H1 (cell line): ENCODE measurements at regions not wholly inside any gene's neighbourhood (a gene's known extent, or its start where the extent isn't known, plus 50 kb on each side); places are given as distances from the start of the nearest gene placed in this dataset.

ENCODE experiments used
- CTCF ChIA-PET: fragments of 300-600 bp; sonication (Branson Sonifier 250); formaldehyde crosslinking; loops from one replicate; lab custom pipeline; 2021; ENCODE audit not compliant: partially characterized antibody; lab: Charles Lee
- POLR2A ChIA-PET: fragments of 300-600 bp; sonication (Branson Sonifier 250); formaldehyde crosslinking; loops from one replicate; lab custom pipeline; 2021; ENCODE audit warnings: inconsistent platforms; ENCODE audit not compliant: partially characterized antibody; lab: Charles Lee
- DNase-seq, 2 experiments: peaks; one replicate each; pipeline versions ENCODE4 v3.0.0 to v3.0.0-alpha.2; 2010 to 2022; ENCODE audit warnings: low spot score in 2 of 2, low read depth in 1 of 2, mixed read lengths in 1 of 2
- FAIRE-seq: peaks from 2 replicates; lab custom pipeline; 2011; peaks lifted over from hg19 to GRCh38; lab: Jason Lieb, UNC
- H2AFZ ChIP-seq: 2 replicates; pipeline ENCODE4 v1.8.1; 2012; ENCODE audit warnings: low read length, inconsistent platforms
- H2AK5ac ChIP-seq: 2 replicates; pipeline ENCODE4 v1.6.1; 2013; ENCODE audit warnings: low read depth, low read length
- H2BK120ac ChIP-seq: replicated peaks from 2 replicates; pipeline ENCODE3; 2013; ENCODE audit warnings: low read depth, low read length, inconsistent platforms
- H2BK12ac ChIP-seq: 2 replicates; pipeline ENCODE4 v1.6.1; 2013; ENCODE audit warnings: low read depth, low read length
- H2BK15ac ChIP-seq: 2 replicates; pipeline ENCODE4 v1.6.1; 2013; ENCODE audit warnings: low read length
- H2BK20ac ChIP-seq: 2 replicates; pipeline ENCODE4 v1.6.1; 2013; ENCODE audit warnings: low read length
- H2BK5ac ChIP-seq: 2 replicates; pipeline ENCODE4 v1.6.1; 2013; ENCODE audit warnings: low read depth, low read length
- H3K14ac ChIP-seq: 2 replicates; pipeline ENCODE4 v1.6.1; 2013; ENCODE audit warnings: inconsistent platforms; ENCODE audit not compliant: insufficient read length
- H3K18ac ChIP-seq: 2 replicates; pipeline ENCODE4 v1.6.1; 2013; ENCODE audit warnings: low read length; ENCODE audit errors: extremely low read depth
- H3K23ac ChIP-seq: 2 replicates; pipeline ENCODE4 v1.6.1; 2013; ENCODE audit warnings: inconsistent platforms; ENCODE audit not compliant: insufficient read length
- H3K23me2 ChIP-seq: 2 replicates; pipeline ENCODE4 v1.6.1; 2013; ENCODE audit warnings: low read depth, low read length
- H3K27ac ChIP-seq: 2 replicates; pipeline ENCODE4 v1.6.1; 2011; ENCODE audit warnings: low read depth, low read length, inconsistent platforms
- H3K27me3 ChIP-seq, 4 experiments: replicated peaks in 1 of 4; 1 replicate in 1 of 4; 2 replicates in 3 of 4; pipeline versions ENCODE4 v1.6.1 to v1.8.1; 2011 to 2013; ENCODE audit warnings: low read length in 3 of 4, mild to moderate bottlenecking in 3 of 4, inconsistent platforms in 2 of 4, mixed read lengths in 2 of 4, moderate library complexity in 1 of 4; ENCODE audit not compliant: control insufficient read depth in 3 of 4, insufficient read depth in 3 of 4; ENCODE audit errors: extremely low read depth in 1 of 4
- H3K36me3 ChIP-seq, 4 experiments: 2 replicates each; pipeline versions ENCODE4 v1.6.1 to v1.8.1; 2011 to 2013; ENCODE audit warnings: mild to moderate bottlenecking in 4 of 4, low read length in 3 of 4, moderate library complexity in 2 of 4, control low read depth in 1 of 4, inconsistent platforms in 1 of 4; ENCODE audit not compliant: insufficient read depth in 4 of 4, control insufficient read depth in 2 of 4
- H3K4ac ChIP-seq: replicated peaks from 2 replicates; pipeline ENCODE3; 2013; ENCODE audit warnings: low read length, low read depth, mixed read lengths, inconsistent platforms; ENCODE audit not compliant: insufficient read length
- H3K4me1 ChIP-seq, 4 experiments: replicated peaks in 1 of 4; 1 replicate in 1 of 4; 2 replicates in 3 of 4; pipeline versions ENCODE4 v1.6.1 to v1.8.1; 2011 to 2013; ENCODE audit warnings: low read length in 3 of 4, inconsistent platforms in 2 of 4, mixed read lengths in 1 of 4; ENCODE audit not compliant: insufficient read depth in 4 of 4, control insufficient read depth in 3 of 4
- H3K4me2 ChIP-seq, 2 experiments: 2 replicates each; pipeline versions ENCODE4 v1.6.1 to v1.8.1; 2011 to 2013; ENCODE audit warnings: low read depth in 2 of 2, low read length in 2 of 2, control low read depth in 1 of 2, inconsistent platforms in 1 of 2, mild to moderate bottlenecking in 1 of 2; ENCODE audit not compliant: insufficient read depth in 1 of 2
- H3K4me3 ChIP-seq, 4 experiments: fragments of 200-600, 300-600 bp in 1 of 4; sonication (generic), shearing (Covaris generic), sonication (Bioruptor Twin) in 1 of 4; 2 replicates each; pipeline versions ENCODE4 v1.5.1 to v1.8.1; 2011 to 2016; ENCODE audit warnings: low read length in 4 of 4, low read depth in 3 of 4, control low read depth in 2 of 4, inconsistent platforms in 2 of 4, mild to moderate bottlenecking in 2 of 4, mixed read lengths in 1 of 4, moderate library complexity in 1 of 4; ENCODE audit not compliant: insufficient read depth in 2 of 4; ENCODE audit errors: extremely low read depth in 1 of 4
- H3K56ac ChIP-seq: replicated peaks from 2 replicates; pipeline ENCODE3; 2013; ENCODE audit warnings: low read depth, mild to moderate bottlenecking, mixed read lengths, low read length, inconsistent platforms; ENCODE audit not compliant: insufficient read length
- H3K79me1 ChIP-seq: 2 replicates; pipeline ENCODE4 v1.6.1; 2013; ENCODE audit warnings: low read depth, low read length, control low read depth
- H3K79me2 ChIP-seq, 2 experiments: 2 replicates each; pipeline versions ENCODE4 v1.6.1 to v1.8.1; 2012 to 2013; ENCODE audit warnings: low read length in 2 of 2, mild to moderate bottlenecking in 2 of 2, inconsistent platforms in 1 of 2; ENCODE audit not compliant: insufficient read depth in 2 of 2, control insufficient read depth in 1 of 2
- H3K9ac ChIP-seq, 4 experiments: replicated peaks in 1 of 4; 1 replicate in 1 of 4; 2 replicates in 3 of 4; pipeline versions ENCODE4 v1.6.1 to v1.8.1; 2011 to 2013; ENCODE audit warnings: low read depth in 3 of 4, low read length in 3 of 4, control low read depth in 2 of 4, mild to moderate bottlenecking in 2 of 4, moderate library complexity in 2 of 4, inconsistent platforms in 1 of 4; ENCODE audit errors: extremely low read depth in 1 of 4
- H3K9me3 ChIP-seq, 2 experiments: 2 replicates each; pipeline versions ENCODE4 v1.6.1 to v1.8.1; 2012 to 2013; ENCODE audit warnings: mild to moderate bottlenecking in 2 of 2, moderate library complexity in 2 of 2, control low read depth in 1 of 2, inconsistent platforms in 1 of 2, low read depth in 1 of 2, low read length in 1 of 2, mixed read lengths in 1 of 2; ENCODE audit not compliant: insufficient read depth in 2 of 2
- H4K20me1 ChIP-seq, 2 experiments: replicated peaks in 1 of 2; 2 replicates each; pipeline versions ENCODE3 to v1.8.1; 2011 to 2013; ENCODE audit warnings: inconsistent platforms in 2 of 2, low read length in 2 of 2, mild to moderate bottlenecking in 1 of 2; ENCODE audit not compliant: insufficient read depth in 2 of 2, control insufficient read depth in 1 of 2
- H4K5ac ChIP-seq: 2 replicates; pipeline ENCODE4 v1.6.1; 2013; ENCODE audit warnings: low read length, low read depth, mixed read lengths, inconsistent platforms; ENCODE audit not compliant: insufficient read length
- H4K8ac ChIP-seq: 2 replicates; pipeline ENCODE4 v1.8.0; 2013; ENCODE audit warnings: mild to moderate bottlenecking, moderate library complexity, low read length, inconsistent platforms; ENCODE audit not compliant: insufficient read depth; ENCODE audit errors: extremely low read depth
- H4K91ac ChIP-seq: replicated peaks from 2 replicates; pipeline ENCODE3; 2013; ENCODE audit warnings: low read length, mixed read lengths, inconsistent platforms; ENCODE audit not compliant: insufficient read length
- FOSL1 ChIP-seq: IDR thresholded peaks from 2 replicates; pipeline ENCODE4 v1.6.1; 2011; ENCODE audit warnings: mild to moderate bottlenecking, low read depth, low read length, moderate library complexity; ENCODE audit not compliant: insufficient read depth
- POLR2A ChIP-seq, 2 experiments: IDR thresholded peaks; 1 replicate in 1 of 2; 2 replicates in 1 of 2; pipeline ENCODE4 v1.6.1; 2011; ENCODE audit warnings: low read depth in 2 of 2, low read length in 2 of 2, mild to moderate bottlenecking in 2 of 2; ENCODE audit errors: control extremely low read depth in 1 of 2
- WGBS, 2 experiments: shearing (Covaris generic) in 1 of 2; methylation state at CpG; one replicate each; pipeline versions ENCODE4 v1.1.6 to v1.1.7; 2013 to 2015; ENCODE audit warnings: low lambda C conversion rate in 2 of 2, mixed read lengths in 2 of 2, inconsistent platforms in 1 of 2, low coverage in 1 of 2, missing lambda C conversion rate in 1 of 2; ENCODE audit not compliant: insufficient replicate concordance in 2 of 2, insufficient coverage in 1 of 2, insufficient read length in 1 of 2; ENCODE audit errors: extremely low coverage in 1 of 2, missing lambda C conversion rate in 1 of 2; 5-methylcytosine and 5-hydroxymethylcytosine counted together

GRCh38 chr2:123915380-123915779, 109.7 kb upstream of the CNTNAP5 start (continued):
- no peak for TF ChIP-seq FOSL1

- TF ChIP-seq POLR2A (IDR thresholded peaks at IDR 0.05; ENCODE audit: control extremely low read depth in 1 of 2, low read depth in 2 of 2, low read length in 2 of 2), result no peak
- FAIRE-seq, result no peak
These were observed 109.0 kb upstream of the CNTNAP5 start for GRCh38 chr2:123916051-123916450.

More at GRCh38 chr2:123916051-123916450, 109.0 kb upstream of the CNTNAP5 start:
- Histone ChIP-seq H3K79me2 (no peaks in the 10 kb centered on the region), H3K56ac (no peak overlapping the region), H2BK5ac (no peak overlapping the region), H4K20me1 (no peaks in the 10 kb centered on the region), H3K27ac (no peak overlapping the region), H3K4me1 (no peaks in the 10 kb centered on the region), H3K4ac (no peak overlapping the region), H3K23me2 (no peaks in the 10 kb centered on the region), H2BK20ac (no peak overlapping the region), H3K14ac (no peak overlapping the region), H2BK120ac (no peak overlapping the region), H4K91ac (no peak overlapping the region), H3K36me3 (no peaks in the 10 kb centered on the region), H3K79me1 (no peaks in the 10 kb centered on the region), H3K4me2 (no peak overlapping the region), H4K8ac (no peak overlapping the region), H3K27me3 (no peaks in the 10 kb centered on the region), H3K23ac (no peak overlapping the region), H2BK15ac (no peak overlapping the region), H3K4me3 (no peak overlapping the region), H3K9ac (no peak overlapping the region), H2AK5ac (no peak overlapping the region), H3K18ac (no peak overlapping the region), H4K5ac (no peak overlapping the region), H3K9me3 (no peaks in the 10 kb centered on the region), H2AFZ (no peak overlapping the region), H2BK12ac (no peak overlapping the region)
- WGBS, 2 experiments, result 97% methylated on average over 5 of the region's 5 CpGs; no CpG with 5 or more reads in 1 of the 2 experiments
- CTCF ChIA-PET, result no interaction called here
- POLR2A ChIA-PET, result no interaction called here
- DNase-seq, result no peak
